ENCODE measurements at regions not wholly inside any gene's neighbourhood (a gene's known extent, or its start where the extent isn't known, plus 50 kb on each side); places are given as distances from the start of the nearest gene placed in this dataset.
A peak's percentile ranks its signal among the peaks of the same experiment; 100 is the strongest.
"Not testable (repeated sequence)": the region's sequence is repeated elsewhere in the genome, so short reads cannot be mapped to it uniquely, and the experiment has no call there.

DNA sequence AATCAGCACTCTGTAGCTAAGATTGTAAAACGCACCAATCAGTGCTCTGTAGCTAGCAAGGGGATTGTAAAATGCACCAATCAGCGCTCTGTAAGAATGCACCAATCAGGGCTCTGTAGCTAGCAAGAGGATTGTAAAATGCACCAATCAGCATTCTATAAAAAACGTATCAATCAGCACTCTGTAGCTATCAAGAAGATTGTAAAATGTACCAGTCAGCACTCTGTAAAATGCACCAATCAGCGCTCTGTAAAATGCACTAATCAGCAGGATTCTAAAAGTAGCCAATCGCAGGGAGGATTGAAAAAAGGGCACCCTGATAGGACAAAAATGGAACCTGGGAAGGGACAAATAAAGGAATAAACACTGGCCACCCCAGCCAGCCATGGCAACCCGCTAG, 278.7 kb upstream of the ECI2 start:
- not testable (repeated sequence) for DNase-seq (ENCODE audit: low read depth, low spot score)

DNA sequence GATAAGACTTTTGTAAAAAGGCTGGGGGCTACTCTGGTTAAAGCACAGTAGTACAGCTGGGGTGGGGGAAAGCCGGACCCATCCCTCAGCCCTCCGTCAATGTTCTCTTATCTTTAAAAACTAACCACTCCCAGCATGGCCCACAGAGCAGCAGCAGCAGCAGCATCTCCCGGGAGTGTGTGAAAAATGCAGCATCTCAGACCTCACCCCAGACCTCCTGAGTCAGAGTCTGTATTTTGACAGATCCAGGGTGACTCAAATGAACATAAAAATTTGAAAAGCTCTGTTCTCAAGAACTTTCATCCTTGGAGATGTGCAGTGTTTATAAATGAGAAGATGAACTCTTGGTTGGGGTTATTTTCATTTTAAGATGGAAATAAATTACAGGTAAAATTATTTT, 277.7 kb upstream of the ECI2 start:
- DNase-seq (ENCODE audit: low read depth, low spot score): no peak

DNA sequence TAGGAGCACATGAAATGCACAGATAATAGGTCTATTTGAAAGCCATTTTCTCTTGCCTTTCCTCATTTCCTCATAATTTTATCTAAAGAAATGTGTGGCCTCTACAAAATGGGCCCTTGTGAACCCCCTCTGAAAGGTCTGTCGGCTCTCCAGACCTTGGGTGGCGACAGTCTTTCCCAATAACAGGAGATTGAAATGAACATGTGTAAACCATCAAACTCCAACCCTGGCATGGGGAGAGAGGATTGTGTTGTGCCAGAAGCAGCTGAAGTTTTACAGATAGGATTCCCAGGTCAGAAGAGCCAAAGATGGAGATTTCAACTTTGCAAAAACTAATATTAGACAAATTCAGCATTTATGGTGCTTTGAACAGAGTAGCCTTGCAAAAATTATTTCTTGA, 277.1 kb upstream of the ECI2 start:
- no peak for DNase-seq (ENCODE audit: low read depth, low spot score)

DNA sequence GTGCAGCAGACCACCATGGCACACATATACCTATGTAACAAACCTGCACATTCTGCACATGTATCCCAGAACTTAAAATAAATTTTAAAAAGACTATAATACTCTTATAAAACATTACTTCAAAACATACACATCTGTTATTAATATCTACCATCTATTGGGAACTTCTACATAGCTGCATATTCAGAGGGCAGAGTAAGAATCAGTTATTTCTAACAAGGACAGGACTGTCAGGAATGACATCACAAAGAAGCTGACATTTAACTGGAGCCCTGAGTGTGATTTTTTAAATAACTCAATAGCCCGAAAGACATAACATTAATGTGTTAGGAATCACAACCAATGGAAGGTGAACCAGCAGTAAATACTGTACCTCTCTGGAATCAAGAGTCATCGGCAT, 276.7 kb upstream of the ECI2 start:
- no peak for DNase-seq (ENCODE audit: low read depth, low spot score)

DNA sequence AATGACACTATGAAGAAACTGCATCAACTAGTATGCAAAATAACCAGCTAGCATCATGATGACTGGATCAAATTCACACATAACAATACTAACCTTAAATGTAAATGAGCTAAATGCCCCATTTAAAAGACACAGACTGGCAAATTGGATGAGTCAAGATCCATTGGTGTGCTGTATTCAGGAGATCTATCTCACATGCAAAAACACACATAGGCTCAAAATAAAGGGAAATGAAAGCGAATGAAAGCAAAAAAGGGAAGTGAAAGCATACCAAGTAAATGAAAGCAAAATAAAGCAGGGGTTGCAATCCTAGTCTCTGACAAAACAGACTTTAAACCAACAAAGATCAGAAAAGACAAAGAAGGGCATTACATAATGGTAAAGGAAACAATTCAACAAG, 272.3 kb upstream of the ECI2 start:
- DNase-seq (ENCODE audit: low read depth, low spot score): not testable (repeated sequence)

DNA sequence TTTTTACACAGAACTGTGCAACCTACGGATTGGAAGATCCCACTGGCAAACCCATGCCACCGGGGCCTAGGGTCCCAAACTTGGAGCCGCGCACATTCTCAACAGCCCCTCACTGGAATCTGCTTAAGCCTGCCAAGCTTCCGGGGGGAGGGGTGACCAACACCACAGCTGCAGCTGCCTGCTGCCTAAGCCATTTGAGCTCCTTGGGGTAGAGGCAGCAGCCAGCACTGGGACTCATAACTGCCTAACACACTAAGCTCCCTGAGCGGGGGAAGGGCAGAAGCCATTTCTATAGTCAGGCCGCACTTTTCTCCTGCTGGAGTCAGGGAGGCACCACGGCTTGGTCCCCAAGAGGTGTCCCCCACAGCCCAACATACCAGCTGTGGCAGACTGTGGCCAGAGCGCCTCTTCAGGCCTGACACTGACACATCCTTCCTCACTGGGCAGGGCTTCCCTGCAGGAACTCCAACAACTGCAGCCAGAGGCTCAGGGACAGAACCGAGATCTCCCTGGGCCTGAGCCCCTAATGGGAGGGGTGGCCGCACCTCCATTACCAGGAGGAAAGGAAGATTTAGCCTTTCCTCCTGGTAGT, 270.3 kb upstream of the ECI2 start:
- DNase-seq (ENCODE audit: low read depth, low spot score): no peak

DNA sequence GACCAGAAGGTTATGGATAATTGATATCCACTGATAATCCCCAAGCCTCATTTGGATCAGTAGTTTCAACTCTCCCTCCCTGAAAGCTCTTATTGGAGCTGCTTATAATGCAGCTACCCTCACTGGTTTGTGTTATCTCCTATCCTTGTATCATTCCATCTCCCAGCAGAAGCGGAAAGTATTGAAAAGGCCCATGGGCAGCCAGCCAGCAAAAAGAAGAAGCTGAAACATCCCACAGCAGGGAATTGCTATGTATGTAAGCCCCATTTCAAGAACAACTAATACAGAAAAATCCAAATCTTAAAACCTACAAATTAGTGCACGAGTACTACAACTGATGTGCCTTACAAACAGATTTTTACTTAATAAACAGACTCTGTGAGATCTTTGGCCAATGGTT, 269.0 kb upstream of the ECI2 start:
- DNase-seq (ENCODE audit: low read depth, low spot score): no peak

DNA sequence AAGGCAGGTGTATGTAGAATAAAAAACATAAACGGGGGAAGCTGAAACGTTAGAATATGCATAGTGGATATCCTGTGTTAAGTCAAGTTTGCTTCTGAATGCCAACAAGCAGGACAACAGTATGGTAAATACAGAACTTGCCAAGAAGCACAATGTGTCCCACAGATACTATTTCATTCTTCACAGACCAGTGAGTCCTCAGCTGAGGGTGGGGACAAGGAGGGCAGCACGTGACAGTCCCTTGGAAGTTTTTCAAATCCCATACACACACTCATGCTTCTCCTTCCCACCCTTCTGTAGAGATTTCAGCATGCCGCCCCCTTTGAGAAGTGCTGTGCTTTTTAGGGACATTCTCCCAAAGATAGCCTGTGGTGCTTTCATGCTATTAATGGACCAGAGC, 268.5 kb upstream of the ECI2 start:
- DNase-seq (ENCODE audit: low read depth, low spot score): no peak

DNA sequence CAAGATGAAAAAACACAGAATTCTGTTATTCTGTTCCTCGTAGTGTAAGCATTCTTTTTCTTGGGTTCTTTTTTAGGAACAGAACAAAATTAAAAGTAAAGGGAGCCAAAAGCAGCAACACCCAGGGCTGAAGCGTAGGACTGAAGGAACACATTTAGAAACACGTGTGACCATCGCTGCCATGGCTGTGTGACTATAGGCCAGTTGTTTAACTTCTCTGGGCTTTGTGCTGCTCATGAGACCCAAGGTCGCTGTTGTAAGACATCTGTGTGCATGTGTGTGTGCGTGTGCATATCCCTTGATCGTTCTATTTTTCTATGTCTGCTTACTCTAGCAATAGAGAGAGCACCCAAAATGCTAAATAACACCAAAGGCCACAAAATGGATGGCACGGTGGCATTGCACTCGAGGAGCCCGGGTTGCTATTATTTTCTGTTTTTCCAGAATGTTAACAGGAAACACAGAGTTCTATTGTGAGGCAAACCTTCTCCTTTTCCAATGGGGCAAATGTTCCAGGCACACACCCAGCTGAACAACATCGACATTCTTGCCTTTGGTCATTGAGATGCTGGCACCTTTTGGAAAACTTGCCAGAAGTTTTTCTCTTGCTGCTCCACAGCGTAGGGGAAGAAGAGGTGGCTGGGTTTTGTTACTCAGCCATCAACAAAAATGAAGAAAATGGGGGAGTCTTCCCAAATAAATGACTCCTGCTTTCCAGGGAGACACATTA, 267.8 kb upstream of the ECI2 start:
- DNase-seq (ENCODE audit: low read depth, low spot score): no peak

DNA sequence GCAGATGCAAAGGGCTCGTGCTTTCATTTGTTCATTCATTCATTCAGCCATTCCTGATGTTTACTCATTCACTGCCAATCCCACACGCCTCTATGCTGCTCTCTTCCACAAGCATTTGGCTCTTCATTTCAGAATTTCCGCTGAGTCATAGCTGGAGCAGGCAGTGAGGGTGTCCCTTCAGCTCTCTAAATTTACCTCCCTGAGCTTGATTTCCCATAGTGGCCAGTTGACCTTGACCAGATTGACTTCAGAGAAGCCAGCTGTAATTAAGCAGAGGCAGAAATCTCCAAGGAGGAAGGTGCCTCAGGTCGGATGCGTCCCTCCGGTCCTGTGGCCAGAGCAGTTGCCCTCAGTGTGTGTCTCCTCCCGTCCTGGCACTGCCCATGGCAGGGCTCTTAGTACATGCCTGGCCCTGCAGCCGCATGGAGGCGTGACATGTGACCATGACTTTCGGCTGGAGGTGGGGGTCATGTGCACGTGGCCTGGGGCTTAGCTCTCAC, 267.2 kb upstream of the ECI2 start:
- DNase-seq (ENCODE audit: low read depth, low spot score): no peak

DNA sequence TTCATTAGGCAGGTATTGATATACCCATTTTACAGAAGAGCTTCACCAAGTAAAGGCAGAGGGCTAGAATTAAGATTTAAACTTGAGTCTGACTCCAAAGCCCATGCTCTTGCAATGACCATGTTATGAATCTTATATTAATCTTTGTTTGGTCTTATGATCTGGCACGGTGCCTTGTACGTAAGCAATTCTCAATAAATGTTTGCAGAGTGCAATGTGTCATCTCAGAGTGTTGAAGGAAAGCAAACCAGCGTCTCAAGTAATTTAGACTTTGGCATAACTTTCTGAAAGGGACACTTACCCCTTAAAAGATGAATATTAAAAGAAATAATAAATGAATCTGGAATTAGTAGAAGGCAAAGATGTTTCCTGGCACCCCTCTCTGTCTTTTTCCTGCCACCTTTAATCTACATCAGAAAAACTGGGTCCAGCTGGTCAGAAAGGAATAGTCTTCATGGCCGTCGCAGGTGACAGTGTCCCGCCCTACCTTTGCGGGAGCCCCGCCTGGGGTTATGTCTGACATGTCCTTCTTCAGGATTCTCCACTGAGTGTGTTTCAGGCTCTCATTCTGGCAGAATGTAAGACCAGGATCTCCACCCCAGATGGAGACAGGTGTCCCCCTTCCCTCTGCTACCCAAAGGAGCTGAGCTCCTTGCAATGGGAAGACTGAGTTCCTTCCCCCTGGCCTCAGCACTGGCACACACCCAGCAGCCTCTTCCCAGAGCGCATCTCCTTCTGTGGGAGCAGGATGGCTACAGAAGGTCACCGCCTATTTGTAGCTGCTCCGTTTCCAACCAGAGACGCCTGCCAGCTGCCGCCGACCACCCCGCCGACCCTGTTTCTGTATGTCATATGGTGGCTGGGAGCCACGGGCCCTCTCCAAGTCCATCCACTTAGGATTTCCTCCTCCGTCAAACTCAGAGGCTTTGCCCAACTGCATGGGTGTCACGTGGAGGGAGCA, 266.3 kb upstream of the ECI2 start:
- no peak for DNase-seq (ENCODE audit: low read depth, low spot score)

DNA sequence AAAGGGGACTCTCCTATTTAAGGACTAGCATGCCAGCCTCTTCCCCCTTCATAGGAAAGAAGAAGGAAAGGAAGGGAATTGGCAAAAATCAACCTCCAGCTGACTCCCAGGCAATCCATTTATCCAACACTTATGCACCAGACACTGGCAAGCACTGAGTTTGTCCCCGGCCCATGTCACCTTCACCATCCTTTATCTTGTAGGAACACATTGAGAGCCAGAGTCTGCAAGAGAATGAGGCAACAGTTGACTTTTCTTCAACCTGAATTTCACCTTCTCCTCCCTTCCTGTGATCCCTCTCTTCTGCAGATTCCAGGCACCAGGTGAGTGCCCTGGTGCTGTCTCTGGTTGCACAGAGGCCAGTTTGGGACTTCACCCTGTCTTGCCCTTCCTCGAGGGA, 264.3 kb upstream of the ECI2 start:
- no peak for DNase-seq (ENCODE audit: low read depth, low spot score)

DNA sequence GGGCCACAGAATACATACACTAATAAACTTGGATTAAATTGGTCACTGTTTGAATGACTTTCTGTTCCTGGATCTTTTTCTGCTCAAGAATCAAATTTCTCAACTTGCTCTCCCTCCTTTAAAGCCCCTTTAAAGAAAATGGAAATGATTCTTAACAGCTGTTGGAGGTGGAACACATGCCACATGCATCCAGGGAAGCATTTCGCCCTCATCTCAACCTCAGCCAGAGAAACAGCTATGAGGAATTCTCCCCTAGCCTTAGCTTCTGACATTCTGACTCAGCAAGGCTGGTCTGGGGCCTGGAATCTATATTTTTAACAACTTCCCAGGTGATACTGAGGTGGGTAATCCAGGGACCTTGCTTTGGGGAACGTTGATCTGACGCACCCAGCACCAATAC, 263.4 kb upstream of the ECI2 start:
- DNase-seq (ENCODE audit: low read depth, low spot score): no peak

DNA sequence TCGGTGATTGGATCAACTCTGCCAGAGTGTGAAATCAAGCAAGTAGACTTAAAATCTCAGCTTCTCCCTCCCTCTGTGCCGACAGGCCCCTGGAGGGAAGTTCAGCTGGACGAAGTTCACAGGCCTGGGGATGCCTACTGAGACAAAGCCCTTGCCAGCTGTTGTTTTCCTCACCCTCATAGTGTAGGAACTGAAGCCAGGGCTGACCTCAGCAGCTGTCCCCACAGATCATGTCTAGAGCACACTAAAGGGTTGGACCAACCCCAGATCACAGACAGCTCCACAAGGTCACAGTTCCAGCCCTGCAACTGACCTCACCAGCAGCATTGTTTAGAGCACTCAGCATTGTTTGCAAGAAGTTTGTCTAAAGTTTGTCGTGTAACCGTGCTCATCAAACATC, 261.9 kb upstream of the ECI2 start:
- no peak for DNase-seq (ENCODE audit: low read depth, low spot score)

DNA sequence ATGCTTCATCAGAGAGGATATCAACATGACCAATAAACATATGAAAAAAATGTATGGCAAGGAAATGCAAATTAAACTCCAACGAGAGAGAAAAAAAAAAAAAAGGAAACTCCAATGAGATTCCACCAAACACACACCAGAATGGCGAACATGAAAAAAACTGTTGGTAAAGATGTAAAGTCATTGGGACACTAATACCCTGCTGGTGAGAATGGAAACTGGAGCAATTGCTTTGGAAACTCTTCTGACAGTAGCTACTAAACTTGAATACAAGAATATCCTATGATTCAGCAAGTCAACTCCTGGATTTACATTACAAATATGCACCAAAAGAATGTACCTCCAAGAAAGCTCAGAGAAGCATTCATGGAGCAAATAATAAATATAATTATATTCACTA, 260.7 kb upstream of the ECI2 start:
- DNase-seq (ENCODE audit: low read depth, low spot score): no peak

DNA sequence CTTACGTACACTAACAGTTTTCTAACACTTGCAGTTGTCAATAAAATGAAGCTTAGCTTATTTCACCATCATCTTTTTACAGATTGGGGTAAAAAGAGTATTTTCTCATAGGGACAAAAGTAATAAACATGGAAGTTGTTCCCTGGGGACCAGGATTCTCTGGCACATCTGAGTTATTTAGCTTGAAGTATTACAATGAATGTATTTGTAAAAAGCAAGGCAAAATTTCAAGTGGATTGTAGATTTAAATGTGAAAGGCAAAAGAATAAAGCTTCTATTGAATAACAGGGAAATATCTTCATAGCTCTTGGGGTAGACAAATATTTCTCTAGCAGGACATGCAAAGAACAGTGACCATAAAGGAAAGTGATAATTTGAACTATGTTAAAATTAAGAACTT, 260.0 kb upstream of the ECI2 start:
- no peak for DNase-seq (ENCODE audit: low read depth, low spot score)

DNA sequence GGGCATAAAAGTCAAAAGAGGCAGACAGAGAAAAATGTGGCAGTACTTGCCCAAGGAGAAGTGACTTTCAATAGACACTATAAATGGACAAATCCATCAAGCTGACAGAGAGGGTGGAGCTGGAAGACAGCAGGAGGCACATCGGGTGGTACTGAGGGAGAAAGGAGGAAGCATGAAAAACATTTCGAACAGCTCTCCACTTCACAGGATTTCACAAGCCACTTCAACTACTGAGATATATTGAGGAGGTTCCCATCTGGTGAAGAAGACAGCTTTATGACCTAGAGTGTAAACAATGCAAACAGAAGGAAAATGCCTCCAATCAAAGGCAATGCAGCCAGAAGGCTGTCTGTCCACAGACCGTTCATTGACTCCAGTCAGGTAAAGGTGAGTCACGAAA, 259.4 kb upstream of the ECI2 start:
- no peak for DNase-seq (ENCODE audit: low read depth, low spot score)

DNA sequence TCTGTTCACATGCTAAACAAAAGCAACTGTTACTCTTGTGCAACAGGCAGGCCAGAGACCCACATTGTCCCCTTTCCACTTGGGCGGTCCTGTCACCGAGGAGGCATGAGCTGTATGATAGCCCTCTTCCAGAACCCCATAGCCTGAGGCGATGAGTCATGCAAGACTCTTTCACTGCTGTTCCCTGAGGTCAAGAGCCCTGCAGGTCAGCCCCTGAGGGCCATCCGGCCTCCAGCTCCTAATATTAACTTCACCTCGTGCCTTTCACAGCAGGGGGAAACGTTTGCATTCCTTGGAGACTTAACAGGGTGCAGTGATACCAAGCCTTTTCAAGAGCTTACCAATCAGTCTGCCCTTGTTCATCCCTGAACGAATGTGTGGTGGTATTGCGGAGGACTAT, 253.3 kb upstream of the ECI2 start:
- DNase-seq (ENCODE audit: low read depth, low spot score): peak; percentile 57

DNA sequence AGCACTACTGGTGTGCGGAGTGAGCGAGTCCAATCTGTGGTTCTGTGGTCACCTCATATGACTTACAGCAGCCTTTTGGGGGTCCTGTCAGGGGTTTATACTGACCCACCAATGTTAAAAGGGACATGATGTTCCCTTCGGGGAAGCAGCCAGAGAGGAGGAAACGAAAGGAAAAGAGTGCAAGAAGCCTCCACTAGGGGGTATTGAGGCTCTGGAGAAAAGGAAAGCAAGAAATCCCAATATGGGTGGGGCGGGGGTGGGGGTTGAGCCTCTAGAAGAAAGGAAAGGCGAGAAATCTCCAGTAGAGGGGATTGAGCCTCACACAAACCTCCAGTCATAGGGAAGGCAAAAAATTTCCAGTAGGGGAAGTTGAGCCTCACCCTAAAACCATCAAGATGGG, 249.3 kb upstream of the ECI2 start:
- DNase-seq (ENCODE audit: low read depth, low spot score): no peak

DNA sequence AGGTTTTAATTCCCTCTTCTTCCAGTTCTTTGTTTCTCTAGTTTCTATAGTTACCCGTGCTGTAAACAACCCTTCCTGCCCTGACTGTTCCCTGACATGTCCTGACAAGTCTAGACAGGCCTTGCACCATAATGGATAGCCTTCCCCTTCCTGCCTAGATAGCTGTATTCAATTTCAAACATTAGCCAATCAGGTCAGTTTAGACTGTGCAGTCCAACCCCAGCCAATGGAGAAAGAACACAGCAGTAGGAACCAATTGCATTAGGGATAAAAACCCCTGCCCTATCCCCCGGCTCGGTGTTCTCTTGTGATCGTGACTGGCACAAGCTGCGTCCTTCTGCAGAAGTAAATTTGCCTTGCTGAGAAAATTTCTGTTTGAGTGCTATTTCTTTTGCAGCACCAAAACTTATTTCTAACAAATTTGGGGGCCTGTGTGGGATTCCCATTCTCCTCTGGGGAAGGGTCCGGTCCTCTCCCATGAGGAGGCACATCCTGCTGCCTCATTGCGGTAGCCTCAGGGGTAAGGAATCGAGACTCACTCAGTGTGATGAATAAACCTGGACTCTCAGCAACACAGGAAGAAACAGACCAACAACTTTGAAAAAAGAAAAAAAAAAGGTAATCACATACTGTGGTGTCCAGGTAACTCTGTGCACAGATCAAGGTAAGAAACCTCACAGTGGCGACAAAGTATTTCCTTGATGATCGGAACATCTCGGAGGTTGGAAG, 248.7 kb upstream of the ECI2 start:
- DNase-seq (ENCODE audit: low read depth, low spot score): no peak

DNA sequence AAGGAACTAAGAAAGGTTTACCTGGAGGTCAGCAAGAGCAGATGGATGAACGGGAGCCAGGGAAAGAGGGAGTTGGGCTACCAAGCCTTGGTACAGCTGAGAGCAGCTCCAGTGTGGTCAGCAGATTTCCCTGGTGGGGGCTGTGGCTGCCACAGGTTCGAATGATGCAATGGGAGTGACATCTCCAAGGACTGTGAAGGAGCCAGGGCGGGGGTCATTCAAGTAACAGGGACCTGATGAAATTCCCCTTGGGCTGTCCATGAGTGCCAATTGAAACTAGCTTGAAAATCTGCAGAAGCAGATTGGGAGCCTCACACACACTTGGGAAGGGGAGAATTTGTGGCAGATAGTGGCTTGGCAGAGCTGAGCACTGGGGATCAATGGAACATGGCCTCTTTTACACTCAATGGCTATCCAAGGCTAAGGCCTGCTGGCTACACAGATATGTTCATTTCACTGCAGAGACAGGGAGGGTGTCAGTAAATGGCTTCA, 247.0 kb upstream of the ECI2 start:
- no peak for DNase-seq (ENCODE audit: low read depth, low spot score)

DNA sequence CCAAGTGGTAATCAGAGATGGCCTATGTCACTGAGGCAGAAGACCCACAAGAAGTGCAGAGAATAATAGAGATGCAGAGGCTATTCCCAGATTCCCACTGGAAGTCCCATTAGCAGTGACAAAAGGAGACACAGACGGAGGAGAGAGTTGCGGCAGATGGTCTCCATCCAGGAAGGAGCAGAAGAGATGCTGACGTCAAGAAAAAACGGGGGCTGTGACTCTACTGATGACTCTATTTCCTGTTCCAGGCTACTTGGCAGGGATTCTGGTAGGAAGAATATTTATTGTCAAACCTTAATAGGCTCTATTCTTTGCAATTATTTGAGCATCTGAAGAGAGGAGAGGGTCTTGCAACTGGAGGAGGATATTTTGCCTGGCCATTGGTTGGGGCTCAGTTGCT, 246.0 kb upstream of the ECI2 start:
- DNase-seq (ENCODE audit: low read depth, low spot score): no peak
